Gastrocnemius medialis (tissue), 4 donors: ENCODE measurements at regions not wholly inside any gene's neighbourhood (a gene's known extent, or its start where the extent isn't known, plus 50 kb on each side); places are given as distances from the start of the nearest gene placed in this dataset.

Source experiments
- POLR2A ChIP-seq, 2 donors: fragments of 450-650 bp; IDR thresholded peaks; one replicate each; pipeline ENCODE4 v1.6.1; 2017; ENCODE audit warnings: antibody characterized with exemption in 2 of 2, mild to moderate bottlenecking in 2 of 2, moderate library complexity in 2 of 2
- TF ChIP-seq, protein P1 (sequence below), 5 experiments: fragments of 450-650 bp in 3 of 5; fragments of 200-600 bp in 2 of 5; sonication (generic) in 2 of 5; IDR thresholded peaks in 4 of 5; conservative IDR thresholded peaks in 1 of 5; 1 replicate in 4 of 5; 2 replicates in 1 of 5; pipeline ENCODE4 v1.5.1; 2016 to 2019; ENCODE audit warnings: antibody characterized with exemption in 5 of 5, mild to moderate bottlenecking in 3 of 5, moderate library complexity in 3 of 5

DNA sequence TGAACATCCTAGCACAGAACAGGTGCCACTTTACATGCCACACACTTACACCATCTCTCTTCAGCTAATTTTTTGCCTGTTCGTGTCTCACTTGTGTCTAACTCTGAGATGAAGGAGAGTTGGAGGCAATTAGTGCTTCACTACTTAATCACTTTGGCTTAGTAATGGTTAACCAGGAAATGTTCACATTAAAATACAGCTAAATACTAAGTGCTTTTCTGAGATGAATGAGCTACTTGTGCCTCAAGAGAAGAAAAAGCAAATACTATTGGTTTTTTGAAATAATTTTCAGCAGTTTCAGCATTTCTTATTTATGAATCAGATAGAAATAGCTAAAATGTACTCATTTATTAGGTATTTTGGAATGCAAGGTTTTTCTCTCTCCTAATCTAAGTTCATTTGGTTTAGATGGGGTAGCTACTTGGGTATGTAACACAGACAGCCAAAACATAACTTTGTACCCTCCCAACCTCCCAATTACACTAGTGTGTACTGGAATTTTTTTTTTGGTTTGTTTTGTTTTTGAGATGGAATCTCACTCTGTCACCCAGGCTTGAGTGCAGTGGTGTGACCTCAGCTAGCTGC lies 1474.1 kb upstream of the SEL1L start:
- TF ChIP-seq, protein P1, sequence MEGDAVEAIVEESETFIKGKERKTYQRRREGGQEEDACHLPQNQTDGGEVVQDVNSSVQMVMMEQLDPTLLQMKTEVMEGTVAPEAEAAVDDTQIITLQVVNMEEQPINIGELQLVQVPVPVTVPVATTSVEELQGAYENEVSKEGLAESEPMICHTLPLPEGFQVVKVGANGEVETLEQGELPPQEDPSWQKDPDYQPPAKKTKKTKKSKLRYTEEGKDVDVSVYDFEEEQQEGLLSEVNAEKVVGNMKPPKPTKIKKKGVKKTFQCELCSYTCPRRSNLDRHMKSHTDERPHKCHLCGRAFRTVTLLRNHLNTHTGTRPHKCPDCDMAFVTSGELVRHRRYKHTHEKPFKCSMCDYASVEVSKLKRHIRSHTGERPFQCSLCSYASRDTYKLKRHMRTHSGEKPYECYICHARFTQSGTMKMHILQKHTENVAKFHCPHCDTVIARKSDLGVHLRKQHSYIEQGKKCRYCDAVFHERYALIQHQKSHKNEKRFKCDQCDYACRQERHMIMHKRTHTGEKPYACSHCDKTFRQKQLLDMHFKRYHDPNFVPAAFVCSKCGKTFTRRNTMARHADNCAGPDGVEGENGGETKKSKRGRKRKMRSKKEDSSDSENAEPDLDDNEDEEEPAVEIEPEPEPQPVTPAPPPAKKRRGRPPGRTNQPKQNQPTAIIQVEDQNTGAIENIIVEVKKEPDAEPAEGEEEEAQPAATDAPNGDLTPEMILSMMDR (IDR thresholded peaks at IDR 0.05 in 4 of 5, conservative IDR thresholded peaks at IDR 0.05 in 1 of 5): no peak
- TF ChIP-seq POLR2A (IDR thresholded peaks at IDR 0.05): no peak
